Activated CD4-positive, alpha-beta T cell treated with anti-CD3 and anti-CD28 coated beads for 48 hours (primary cell): ENCODE measurements at regions not wholly inside any gene's neighbourhood (a gene's known extent, or its start where the extent isn't known, plus 50 kb on each side); places are given as distances from the start of the nearest gene placed in this dataset.

ENCODE experiments used
- DNase-seq: peaks from one replicate; pipeline ENCODE4 v3.0.0-alpha.2; 2020

DNA sequence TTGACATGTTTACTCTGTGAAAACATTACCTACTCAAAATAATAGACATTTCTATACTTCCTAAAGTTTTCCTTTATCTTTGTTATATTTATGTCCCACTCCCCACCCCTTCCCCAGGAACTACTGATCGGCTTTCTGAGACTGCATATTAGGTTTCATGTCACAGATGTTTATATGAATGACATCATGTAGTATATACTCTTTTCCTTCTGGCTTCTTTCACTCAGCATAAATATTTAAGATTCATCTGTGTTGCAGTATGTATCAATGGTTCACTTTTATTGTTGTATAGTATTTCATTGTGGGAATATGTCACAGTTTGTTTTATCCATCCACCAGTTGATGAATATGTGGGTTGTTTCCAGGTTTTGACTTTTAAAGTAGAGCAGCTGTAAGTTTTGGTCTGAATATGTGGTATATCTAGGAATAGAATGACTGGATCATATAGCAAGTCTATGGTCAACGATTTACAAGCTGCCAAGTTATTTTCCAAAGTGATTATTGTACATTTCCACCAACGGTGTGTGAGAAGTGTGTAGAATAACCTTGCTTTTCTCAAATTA lies 73.8 kb upstream of the CAV2 start:
- no peak for DNase-seq

DNA sequence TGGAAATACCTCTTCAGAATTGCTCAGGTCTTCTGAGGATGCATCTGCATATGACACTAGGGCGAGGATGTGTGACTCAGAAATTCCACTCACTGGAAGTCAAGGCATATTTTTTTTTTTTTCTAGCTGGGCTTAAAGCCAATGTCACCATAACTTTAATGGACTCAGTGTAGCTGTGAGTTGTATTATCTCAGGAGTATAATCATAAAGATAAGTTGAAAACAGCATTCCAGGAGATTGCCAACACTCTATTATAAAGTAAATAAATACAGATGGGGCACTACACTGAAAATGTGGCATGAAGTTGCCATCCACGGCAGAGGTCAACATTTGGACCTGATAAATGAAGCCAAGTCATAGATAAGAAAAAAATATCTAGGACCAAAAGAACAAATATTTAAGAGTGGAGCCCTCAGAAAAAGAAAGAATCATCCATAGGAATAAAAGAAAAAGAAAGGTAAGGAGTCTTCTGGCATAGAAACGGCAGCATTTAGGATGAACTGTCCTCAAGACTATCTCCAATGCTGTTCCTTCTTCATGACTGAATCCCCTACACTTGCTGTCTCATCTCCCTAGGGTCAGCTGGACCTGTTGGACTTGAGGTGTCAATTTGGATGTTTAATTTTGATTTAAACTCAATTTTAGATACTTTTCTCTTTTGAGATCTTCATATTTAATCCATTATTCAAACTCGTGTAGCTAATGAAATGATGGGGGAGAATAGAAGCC lies 72.9 kb upstream of the CAV2 start:
- peak; percentile 6 for DNase-seq

DNA sequence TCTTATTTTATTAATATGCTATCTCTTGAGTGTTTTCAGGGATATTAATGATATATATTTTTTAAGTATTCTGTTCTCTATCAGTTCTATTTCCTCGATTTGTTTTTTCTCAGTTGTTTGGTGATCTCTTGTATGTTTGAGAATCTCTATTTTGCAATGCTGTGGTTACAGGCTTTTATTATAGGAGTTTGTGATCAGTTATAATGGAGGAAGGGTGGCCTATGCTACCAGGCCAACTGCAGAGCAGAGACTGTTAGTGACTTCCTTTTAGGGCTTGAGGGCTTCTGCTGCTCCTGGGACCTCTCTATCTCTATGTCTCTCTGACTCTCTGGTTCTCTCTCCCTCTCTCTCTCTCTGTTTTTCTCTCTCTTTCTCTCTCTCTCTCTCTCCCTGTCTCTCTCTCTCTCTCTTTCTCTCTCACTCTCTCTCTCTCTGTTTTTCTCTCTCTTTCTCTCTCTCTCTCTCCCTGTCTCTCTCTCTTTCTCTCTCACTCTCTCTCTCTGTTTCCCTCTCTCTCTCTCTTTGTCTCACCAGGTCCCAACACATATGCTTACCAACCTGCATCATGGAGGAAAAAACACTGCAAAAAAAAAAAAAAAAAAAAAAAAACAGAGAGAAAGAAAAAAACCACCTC lies 69.4 kb upstream of the CAV2 start:
- DNase-seq, result no peak

DNA sequence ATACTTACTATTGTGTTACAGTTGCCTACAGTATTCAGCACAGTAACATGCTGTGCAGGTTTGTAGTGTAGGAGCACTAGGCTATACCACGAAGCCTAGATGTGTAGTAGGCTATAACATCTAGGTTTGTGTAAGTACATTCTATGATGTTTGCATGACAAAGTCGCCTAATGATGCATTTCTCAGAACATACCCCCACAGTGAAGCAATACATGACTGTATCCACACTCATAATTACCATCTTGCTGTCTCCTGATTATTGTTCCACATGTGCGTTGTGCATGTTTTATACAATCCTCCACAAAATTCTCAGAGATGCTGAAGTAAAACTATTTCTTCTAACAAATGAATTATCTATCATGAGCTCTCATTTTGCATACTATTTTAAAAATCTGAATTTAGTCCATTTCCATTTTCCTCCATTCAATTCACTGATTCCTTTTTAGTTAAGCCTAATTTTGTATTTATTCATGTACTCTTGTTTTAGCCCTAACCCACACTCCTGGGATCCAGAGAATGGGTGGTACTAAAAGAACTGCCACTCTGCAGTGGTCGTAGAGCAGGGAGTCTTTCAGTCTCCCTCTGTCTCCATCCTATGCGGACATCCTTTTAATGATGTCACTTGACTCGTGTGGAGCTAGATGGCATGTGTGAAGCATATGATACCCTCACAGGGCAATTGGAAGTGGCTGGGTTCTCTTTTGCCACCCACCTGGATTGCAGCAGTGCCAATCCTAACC lies 67.6 kb upstream of the CAV2 start:
- no peak for DNase-seq

DNA sequence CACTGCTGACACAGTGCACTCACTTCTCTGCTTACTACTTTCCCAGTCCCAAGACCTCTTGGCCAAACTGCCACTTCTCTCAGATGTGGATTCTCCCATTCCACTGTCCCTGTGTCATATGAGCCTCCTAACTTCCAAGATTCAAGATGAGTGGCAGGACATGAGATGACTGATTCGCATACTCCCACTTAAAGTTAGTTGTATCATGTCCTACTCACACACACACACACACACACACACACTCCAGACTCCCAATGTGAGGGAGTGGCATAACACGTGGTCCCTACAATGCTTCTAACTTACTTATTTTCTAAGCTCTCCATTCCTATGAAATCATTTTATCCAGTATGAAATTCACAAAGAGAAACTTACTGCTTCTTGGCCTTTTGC lies 67.0 kb upstream of the CAV2 start:
- DNase-seq, result no peak

DNA sequence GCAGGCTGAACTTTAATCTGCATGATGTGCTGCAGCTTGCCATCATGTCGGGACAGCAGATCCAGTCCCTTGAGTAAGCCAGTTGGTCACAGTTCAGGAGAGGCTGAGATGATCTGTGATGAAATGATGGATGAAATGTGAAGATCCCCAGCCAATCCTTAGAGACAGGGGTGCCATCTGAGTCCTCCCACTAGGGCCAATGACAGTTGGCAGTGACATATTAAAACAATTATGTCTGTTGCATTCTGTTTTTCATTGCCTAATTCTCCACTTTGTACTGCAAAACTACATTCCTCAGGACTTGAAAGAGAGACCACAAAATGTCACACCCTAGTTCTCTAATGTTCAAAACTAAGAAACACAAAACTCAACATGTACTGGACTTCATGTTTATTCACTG lies 66.3 kb upstream of the CAV2 start:
- DNase-seq, result no peak

DNA sequence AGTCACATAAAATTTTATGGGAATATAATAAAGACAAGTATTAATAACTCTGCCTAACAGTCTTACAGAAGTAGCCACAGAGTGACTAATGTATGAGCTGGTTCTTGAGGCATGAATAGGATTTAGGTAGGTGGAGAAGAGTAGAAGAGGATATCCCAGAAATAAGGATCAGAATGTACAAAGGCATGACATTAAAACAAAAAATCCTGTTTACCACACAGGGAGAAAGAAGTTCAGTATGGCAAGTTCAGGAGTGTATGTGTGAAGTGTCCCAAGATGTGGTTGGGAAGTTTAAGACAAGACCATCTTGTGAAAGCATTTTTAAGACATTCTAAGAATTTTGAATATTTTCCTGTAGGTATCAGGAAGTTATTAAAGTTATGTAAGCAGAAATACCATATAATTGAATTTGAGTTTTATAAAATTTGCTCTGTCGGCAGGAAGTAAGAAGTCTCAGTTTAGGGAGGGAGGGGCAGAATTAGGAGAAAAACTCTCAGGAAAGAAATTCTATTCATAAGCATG lies 64.7 kb upstream of the CAV2 start:
- DNase-seq, result no peak

DNA sequence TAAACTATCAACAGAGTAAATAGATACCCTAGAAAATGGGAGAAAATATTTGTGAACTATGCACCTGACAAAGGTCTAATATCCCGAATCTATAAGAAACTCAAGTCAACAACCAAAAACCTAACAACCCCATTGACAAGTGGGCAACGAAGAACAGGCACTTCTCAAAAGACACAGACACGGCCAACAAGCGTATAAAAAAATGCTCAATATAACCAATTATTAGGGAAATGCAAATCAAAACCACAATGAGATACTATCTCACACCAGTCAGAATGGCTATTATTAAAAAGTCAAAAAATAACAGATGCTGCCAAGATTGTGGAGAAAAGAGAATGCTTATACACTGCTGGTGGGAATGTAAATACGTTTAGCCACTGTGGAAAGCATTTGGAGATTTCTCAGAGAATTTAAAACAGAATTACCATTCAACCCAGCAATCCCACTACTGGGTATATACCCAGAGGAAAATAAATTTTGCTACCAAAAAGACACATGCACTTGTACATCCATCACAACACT lies 63.2 kb upstream of the CAV2 start:
- no peak for DNase-seq

DNA sequence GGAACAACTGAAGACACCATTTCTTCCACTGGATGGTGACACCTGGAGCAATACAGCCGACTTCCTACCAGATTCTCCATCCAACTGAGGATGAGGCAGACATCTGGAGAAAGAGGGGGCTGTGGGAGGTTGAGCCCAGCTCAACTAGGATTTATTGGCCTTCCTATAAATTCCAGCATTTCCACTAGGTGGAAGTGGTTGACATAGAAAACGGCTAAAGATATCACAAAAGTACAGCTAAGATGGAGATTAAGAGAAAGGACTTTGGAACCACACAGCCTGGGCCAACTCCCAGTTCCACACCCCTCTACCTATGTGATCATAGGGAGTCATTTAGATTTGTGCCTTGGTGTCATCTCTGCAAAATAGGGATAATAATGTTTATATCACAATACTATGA lies 61.3 kb upstream of the CAV2 start:
- no peak for DNase-seq

DNA sequence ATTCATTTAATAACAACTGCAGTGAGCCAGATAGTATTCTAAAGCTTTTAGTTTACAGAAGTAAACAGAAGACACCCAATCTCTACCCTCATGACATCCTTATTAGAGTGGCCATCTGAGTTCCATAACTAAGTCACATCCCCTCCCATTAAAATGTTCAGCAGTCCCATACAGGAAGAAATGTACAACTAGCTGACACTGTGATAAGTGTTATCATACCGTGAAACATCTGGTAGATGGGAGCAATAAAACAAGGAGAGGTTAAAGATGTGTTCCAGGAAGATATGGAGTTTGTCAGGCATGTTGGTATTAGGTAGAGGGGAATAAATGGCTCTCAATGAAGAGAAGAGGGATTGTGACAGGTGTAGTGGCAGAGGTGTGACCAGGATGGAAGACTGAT lies 60.5 kb upstream of the CAV2 start:
- no peak for DNase-seq

DNA sequence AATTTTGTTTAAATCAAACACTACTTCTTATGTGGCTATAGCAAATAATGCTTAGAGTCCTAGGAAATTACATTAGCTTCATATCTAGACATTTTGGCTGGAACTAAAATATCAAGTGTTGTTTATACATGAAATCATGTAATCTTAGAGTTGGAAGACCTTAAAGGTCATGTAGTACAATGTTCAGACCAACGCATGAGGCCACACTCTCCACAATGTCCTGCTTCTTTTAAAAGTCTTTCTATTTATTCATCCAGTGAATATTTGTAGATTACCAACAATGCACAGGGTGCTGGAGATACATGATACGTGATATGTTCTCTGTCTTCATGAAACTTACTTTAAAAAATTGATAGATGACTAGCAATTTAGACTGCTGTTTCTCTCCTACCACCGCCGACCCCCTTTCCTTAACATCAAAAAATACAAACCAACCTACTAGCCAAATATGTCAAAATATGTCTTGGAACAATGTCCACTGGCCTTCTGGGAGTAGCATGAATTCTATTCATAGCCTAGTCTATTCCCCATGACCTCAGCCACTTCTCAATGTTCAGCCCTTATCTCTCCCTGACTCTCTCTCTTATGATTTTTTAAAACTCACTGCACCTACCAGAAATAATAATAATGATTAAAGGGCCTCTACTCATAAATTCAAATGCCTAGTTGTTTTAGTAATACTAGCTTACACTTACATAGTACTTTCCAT lies 59.5 kb upstream of the CAV2 start:
- no peak for DNase-seq

DNA sequence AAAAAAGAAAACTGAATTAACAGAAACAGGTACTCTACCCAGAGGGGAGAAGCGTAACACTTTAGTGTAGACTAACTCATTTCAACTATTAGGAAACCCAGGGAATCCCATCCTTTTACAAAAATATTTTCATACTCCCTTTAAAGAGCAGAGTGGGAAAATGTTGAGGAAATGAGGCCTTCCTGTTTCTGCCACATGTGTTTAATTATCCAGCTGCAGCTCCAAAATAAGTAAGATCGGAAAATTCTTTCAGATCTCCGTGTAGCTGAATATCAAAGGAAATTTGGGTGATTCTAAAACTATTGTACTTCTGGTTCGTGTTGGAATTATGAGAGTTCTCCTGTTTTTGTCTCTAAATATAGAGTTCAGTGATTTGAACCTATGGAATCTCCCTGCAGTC lies 58.0 kb upstream of the CAV2 start:
- DNase-seq, result no peak

DNA sequence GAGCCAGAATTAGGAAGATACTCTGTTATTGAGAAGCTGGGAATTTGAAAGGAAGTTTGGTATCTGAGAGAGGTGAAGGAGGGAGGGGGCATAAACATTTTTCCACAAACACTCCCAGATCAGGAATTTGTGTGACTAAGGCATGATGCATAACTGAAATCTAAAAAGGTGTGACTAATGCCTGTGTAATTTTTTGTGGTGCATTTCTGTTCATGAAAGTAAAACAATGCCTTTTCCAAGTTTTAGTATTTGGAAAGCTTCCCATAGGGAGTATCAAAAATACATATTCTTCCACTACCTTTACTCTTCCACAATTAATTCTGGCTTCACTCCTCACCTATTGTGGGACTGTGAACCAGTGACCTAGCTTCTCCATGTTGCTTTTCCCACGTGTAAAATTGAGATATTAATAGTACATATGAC lies 56.4 kb upstream of the CAV2 start:
- DNase-seq, result no peak

DNA sequence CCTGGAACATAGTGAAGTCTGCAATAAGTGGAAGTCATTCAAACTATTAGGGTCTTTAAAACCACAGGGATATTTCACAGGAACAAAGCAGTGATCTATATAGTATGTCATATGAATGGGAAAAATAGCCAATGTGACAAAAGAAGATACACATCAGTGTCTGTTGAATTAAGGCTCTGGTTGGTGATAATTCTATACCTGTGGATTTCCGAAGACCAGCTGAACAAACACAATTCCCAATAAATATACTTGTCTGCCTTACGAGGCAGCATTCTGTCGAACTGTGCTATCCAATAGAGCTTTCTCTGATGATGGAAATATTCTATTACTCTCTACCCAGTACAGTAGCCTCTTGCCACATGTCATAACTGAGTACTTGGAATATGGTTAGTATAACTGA lies 55.9 kb upstream of the CAV2 start:
- DNase-seq, result no peak

DNA sequence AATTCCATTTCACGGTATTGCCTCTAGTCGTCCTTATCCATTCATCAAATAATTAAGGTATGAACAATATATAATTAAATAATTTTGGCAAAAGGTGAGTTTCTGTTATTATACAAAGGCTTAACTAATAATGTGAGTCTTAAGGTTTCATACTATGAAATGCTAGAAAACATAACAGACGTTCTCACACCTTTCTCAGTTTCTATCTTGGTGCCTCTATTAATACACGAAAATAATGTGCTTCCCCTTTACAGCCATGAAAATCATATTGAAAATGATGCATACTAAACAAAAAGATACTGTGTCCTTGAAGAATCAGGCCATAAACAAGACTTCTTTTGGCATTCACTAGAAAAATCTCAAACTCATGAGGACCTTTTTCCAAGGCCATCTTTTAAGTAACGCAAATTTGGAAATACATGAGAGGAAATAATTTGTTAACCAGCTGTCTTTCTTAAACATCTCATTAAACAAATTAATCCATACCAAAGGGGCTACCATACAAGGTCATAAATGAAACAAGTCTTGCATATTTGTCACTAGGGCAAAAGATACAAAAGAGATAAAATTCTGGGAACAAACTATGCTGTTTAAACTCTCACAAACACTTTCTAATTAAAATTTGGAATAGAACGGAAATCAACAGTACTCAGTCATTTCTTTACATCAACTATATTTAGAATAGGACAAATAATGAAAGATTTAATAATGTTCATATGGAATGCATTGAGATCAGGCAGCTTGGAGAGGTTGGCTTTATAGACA lies 53.9 kb upstream of the CAV2 start:
- no peak for DNase-seq

DNA sequence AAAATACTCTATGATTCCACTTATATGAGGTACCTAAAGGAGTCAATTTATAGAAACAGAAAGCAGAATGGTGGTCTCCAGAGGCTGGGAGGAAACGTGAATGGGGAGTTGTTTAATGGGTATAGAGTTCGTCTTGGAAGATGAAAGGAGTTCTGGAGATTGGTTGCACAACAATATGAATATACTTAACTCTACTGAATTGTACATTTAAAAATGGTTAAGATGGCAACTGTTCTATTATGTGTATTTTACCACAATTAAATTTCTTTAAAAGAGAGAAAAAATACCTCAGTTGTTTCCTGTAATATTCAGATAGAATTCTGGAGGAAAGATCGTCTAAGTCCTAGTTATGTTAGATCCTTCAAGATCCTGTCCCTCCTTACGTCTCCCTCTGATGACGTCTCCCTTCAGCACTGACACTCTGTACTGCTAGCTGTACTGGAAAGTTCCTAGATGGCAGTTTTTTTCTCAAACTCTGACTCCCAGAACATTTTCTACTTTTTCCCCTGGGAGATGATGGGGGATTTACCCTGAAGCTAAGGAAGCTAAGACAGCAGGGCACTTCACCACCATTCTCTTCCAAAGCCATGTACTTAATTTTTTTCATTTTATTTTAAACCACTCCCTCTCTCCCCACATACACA lies 53.2 kb upstream of the CAV2 start:
- DNase-seq, result no peak

DNA sequence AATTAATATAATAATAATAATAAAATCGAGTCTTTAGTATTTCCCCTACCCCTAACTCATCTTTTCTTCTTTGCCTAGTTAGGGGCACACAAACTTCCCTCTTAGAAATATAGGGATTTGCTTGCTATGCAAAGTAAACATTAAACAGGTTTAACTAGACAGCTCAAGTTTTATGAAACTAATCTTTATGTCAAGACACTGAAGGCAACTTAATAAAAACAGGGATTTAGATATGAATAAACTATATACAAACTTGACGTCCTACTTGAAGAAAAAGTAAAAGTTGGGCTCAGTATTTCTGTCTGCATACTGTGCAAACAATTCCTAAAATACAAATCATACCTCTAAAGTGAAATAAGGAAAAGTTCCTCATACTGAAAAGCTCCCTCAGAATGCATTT lies 52.1 kb upstream of the CAV2 start:
- no peak for DNase-seq

DNA sequence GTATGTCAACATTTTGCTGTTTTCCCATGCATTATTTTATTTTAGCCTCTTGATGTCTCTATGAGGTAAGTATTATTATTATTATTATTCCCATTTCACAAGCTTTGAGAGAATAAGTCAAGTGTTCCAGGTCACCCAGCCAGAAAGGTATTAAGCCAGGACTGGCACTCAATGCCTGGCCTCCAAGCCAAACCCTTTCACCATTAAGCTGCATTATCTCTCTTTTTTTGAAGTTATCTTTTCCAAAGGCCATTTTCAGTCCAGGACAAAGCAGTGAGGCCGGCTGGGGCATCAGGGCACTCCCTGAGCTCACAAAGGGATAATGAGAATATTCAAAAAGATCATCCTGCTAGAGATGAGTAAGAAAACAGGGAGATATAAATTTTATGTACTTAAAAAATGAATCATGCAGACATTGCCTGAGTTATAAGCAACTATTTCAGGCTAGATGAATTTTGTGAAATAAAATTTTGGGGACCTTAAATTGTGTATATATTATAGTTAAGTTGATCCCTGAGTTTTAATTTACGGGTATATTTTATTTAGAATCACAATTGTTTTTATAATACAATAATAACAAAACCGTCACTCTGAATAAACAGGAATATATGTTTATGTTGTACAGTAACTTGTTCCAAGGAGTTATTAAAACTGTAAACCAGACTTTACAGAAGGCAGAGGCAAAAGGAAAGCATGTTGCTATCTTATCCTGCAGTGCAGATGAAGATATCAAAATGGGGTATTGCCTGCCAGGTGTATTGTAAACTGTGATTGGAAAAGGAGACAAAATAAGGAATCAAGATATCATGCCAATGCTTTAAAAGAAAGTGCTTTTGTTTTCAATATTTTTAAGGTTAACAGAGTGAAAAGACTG lies 51.3 kb upstream of the CAV2 start:
- DNase-seq, result no peak

DNA sequence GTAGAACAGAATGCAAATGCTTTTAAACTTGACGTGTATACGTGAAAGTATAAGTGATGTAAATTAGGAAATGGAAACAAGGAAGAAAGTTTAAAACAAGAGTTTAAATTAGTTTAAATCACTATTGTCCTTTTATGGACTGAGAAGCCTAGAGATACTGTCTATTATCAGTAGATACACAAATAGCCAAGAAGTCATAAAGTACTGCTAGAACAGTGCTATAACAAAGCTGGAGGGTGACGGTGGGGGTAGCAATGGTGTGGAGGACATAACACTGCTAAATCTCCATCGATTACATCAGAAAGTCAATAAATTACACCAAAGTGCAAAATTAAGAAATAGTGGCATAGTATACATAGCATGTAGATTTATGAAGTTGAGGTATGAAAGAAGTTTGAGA lies 50.1 kb upstream of the CAV2 start:
- no peak for DNase-seq
